ENCODE measurements at regions not wholly inside any gene's neighbourhood (a gene's known extent, or its start where the extent isn't known, plus 50 kb on each side); places are given as distances from the start of the nearest gene placed in this dataset.

GRCh38 chr2:240207661-240208060 is 67.2 kb upstream of the OTOS start:
- peak; percentile 74 for DNase-seq (ENCODE audit: low spot score)
- intact Hi-C loops (cut with DNase I) = no loop called here

DNA sequence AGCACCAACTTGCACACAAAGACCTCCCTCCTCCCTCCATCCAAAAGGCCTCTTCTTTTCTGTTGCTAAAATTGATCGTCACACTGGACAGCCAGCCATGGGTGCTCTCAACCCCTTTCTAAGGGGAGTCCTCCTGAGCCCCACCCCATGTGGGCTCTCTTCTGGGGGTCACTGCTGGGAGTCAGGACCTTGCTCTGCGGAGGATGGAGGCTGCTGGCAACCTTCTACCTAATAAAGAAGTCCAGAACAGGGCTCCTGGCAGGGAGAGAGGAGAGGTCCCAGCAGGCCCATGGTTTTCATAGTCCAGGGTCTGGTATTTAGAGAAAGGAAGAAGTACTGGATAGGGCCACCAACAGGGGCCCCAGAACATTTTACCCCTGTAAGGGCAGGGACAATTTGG is 67.6 kb upstream of the OTOS start:
- intact Hi-C loops (cut with DNase I) = no loop called here
- no peak for DNase-seq (ENCODE audit: low spot score)

- intact Hi-C loops (cut with DNase I) = no loop called here
- DNase-seq (ENCODE audit: low spot score) = peak; percentile 53
Observed at GRCh38 chr2:240208631-240209211, 68.3 kb upstream of the OTOS start.

DNA sequence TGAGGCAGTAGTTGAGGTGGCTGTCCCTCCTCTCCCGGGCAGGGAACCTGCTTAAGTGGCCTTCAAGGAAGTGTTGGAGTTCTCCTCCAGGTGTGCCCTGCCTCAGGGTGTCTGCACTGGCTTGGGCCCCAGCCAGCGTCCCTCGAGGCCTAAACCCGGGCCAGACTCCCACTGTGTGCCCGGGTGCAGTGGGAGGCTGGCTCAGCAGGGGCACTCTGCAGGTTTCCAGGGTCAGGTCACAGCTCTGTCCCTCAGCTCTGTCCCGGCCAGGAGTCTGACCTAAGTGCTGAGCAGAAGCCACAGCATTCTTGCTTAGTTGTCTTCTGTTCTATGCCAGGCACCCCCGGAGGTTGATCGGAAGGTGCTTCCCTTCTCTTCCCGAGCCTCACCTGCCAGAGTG is 69.0 kb upstream of the OTOS start:
- DNase-seq (ENCODE audit: low spot score) = peak; percentile 44
- intact Hi-C loops (cut with DNase I) = no loop called here

- DNase-seq (ENCODE audit: low spot score) = peak; percentile 61
- intact Hi-C loops (cut with DNase I) = no loop called here
Observed at GRCh38 chr2:240210198-240210965, 69.9 kb upstream of the OTOS start.

DNA sequence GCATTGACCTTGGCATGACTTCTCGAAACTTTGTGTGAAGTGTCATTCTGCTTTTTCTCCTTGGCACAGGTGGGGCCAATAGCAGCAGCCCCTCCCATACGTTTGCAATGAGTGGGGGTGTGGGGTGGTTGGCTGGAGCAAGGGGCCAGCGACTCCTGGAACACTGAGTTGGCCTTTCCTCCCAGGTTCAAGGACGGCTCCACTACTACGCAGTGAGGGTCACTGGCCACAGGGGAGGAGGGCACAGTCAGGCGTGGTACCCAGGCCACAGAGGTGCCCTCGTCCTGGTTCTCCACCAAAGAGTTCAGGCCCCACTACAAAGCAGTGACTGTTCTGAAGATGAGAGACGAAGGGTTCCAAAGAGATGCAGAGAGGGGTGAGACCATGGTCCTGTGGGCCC is 70.6 kb upstream of the OTOS start:
- DNase-seq (ENCODE audit: low spot score) = peak; percentile 49
- intact Hi-C loops (cut with DNase I) = no loop called here

- intact Hi-C loops (cut with DNase I) = no loop called here
- DNase-seq (ENCODE audit: low spot score) = peak; percentile 62
Observed at GRCh38 chr2:240211598-240212424, 71.4 kb upstream of the OTOS start.

DNA sequence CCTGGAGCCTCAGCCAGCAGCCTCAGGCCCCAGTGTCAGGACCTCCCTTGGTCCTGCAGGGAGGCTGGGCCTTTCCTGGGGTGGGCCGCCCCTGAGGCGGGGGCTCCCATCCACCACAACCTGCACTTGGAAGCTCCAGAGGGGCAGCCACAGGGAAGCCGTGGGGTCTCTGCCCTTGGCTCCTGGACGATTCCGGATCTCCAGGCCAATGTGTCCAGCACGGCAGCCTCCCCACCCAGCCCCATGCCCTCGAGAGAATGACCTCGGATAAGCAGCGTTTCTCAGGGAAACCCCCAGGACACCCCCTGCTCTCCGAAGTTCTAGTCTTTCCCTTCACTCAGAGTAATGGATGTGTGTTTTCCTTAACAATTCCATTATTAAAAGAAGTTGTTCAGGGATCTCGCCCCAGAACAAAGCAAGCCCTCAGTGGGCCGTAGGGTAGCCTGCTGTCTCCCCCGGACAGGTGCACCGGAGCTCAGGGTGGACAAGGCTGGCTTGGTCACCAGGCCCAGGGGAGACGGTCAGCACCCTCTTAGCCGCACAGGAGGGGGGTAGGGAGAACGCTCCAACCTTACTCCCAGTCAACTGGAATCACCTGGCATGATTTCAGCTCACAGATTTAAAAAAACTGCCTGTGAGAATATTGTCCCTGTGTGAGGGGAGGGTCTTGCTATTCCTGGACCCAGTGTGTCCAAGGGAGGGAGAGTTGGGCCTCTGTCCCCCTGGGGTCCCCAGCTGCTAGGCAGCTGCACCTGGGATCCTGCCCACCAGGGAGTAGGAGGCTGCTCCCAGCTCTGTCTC is 72.2 kb upstream of the OTOS start:
- intact Hi-C loops (cut with DNase I) = no loop called here
- DNase-seq (ENCODE audit: low spot score) = peak; percentile 45

DNA sequence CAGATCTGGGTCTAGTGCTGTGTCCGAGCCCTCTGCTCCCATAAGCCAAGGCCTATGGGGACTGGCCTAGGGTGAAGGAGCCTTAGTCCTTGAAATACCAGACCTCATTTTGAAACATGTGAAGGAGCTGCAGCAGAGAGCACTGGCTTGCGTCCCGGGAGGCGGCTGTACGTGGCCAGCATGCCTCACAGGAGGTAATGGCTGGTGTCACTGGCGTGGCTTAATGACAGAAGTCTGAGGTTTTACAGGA is 72.7 kb upstream of the OTOS start:
- peak; percentile 64 for DNase-seq (ENCODE audit: low spot score)
- intact Hi-C loops (cut with DNase I) = no loop called here

GRCh38 chr2:240213476-240214421 is 73.3 kb upstream of the OTOS start:
- intact Hi-C loops (cut with DNase I) = no loop called here
- peak; percentile 69 for DNase-seq (ENCODE audit: low spot score)

- peak; percentile 64 for DNase-seq (ENCODE audit: low spot score)
- intact Hi-C loops (cut with DNase I) = loop anchor here in 1 of 2 donors (5.0 kb wide), 1 partner anchor 532 kb away; no protein-coding TSS in a partner anchor
Observed at GRCh38 chr2:240214790-240215675, 74.6 kb upstream of the OTOS start.

DNA sequence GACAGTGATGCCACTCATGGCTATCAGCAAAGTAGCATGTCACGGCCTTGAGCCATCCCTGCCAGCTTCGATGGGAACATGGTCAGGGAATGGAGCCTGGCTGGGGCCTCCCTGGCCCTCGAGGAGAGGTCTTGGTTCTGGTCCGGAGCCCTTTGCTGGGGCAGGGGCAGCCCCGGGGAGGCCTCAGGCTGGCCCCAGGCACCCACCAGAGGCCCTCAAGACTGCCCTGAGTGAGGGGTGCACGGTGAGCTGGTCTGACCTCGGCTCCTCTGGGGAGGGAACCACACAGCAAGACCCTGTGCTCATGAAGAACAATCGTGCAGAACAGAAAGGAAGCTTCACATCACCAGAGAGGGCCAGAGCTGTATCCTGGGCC is 75.2 kb upstream of the OTOS start:
- intact Hi-C loops (cut with DNase I) = loop anchor here in 1 of 2 donors (5.0 kb wide), 1 partner anchor 532 kb away; no protein-coding TSS in a partner anchor
- DNase-seq (ENCODE audit: low spot score) = peak; percentile 42

GRCh38 chr2:240216167-240216566 is 75.7 kb upstream of the OTOS start:
- intact Hi-C loops (cut with DNase I) = loop anchor here in 1 of 2 donors (5.0 kb wide), 1 partner anchor 531 kb away; no protein-coding TSS in a partner anchor
- DNase-seq (ENCODE audit: low spot score) = peak; percentile 6

GRCh38 chr2:240217431-240218301 is 77.2 kb upstream of the OTOS start:
- intact Hi-C loops (cut with DNase I) = loop anchor here in 1 of 2 donors (5.0 kb wide), 1 partner anchor 530 kb away; no protein-coding TSS in a partner anchor
- DNase-seq (ENCODE audit: low spot score) = peak; percentile 72

DNA sequence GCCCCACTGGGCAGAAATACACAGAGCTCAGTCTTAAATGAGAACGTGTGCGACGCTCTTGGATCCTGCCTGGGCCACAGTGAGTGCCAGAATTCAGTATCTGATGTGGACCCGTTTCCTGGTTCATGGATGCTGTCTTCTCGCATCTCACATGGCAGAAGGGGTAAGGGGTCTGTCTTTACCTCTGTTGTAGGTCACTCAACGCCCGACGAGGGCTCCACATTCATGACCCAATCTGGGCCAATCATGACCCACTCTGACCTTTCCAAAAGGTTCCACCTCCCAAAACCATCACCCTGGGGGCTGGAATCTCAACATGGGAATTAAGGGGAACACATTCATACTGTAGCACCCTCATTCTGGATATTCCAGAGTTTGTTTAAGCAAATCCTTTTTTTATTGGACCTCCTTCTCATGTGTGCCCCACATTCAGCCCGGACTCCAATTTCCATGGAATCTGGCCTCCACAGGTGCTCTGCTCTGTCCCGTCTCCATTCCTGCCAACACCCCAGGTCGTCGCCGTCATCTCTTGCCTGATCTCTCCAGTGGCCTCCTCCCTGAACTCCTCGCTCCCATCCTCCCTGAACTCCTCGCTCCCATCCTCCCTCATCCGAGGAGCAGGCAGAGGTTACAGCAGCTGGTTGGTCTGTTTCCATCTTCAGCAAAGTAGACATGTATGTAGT is 78.9 kb upstream of the OTOS start:
- DNase-seq (ENCODE audit: low spot score) = peak; percentile 64
- intact Hi-C loops (cut with DNase I) = loop anchor here in 1 of 2 donors (5.0 kb wide), 1 partner anchor 528 kb away; no protein-coding TSS in a partner anchor

DNA sequence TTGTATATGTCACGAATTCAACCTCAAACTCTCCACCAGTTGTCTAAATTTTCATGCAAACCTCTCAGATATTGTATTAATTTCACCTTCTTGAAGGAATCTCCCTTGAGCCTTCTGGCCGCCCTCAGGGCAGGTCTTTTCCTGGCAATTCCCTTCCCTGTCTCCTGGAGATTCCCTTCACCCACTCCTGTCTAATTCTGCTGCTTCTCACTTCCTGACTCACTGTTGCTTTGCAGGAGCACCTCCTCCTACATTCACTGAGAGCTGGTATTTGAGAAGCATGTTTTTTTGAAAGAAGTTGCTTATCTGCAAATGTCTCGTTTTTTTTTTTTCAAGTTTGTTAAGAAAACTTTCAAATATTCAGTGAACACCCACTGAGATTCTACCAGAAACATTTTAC is 79.9 kb upstream of the OTOS start:
- intact Hi-C loops (cut with DNase I) = no loop called here
- no peak for DNase-seq (ENCODE audit: low spot score)
